DOHH2 (cell line): ENCODE measurements at regions not wholly inside any gene's neighbourhood (a gene's known extent, or its start where the extent isn't known, plus 50 kb on each side); places are given as distances from the start of the nearest gene placed in this dataset.

Source experiments
- H3F3A ChIP-seq: fragments of 200-600 bp; sonication (generic), shearing (Covaris generic); 2 replicates; pipeline ENCODE4 v1.6.0; 2016; ENCODE audit warnings: antibody characterized with exemption, mild to moderate bottlenecking; ENCODE audit not compliant: control insufficient read depth, insufficient read depth
- H3K27ac ChIP-seq: fragments of 200-600 bp; sonication (generic); 2 replicates; pipeline ENCODE4 v1.5.1; 2014; ENCODE audit warnings: low read depth, mild to moderate bottlenecking, low read length, moderate library complexity
- H3K27me3 ChIP-seq: fragments of 200-600 bp; sonication (generic); 2 replicates; pipeline ENCODE4 v1.6.1; 2014; ENCODE audit warnings: mild to moderate bottlenecking, low read length, mixed read lengths; ENCODE audit not compliant: control insufficient read depth
- H3K36me3 ChIP-seq: fragments of 200-600 bp; sonication (generic); 2 replicates; pipeline ENCODE4 v1.6.1; 2014; ENCODE audit warnings: mild to moderate bottlenecking, low read length, moderate library complexity, mixed read lengths; ENCODE audit not compliant: control insufficient read depth
- H3K4me1 ChIP-seq: fragments of 200-600 bp; sonication (generic); 2 replicates; pipeline ENCODE4 v1.6.1; 2014; ENCODE audit warnings: mild to moderate bottlenecking, low read length, mixed read lengths; ENCODE audit not compliant: control insufficient read depth
- H3K4me2 ChIP-seq: fragments of 200-600 bp; sonication (generic); 2 replicates; pipeline ENCODE4 v1.6.0; 2014; ENCODE audit warnings: mild to moderate bottlenecking, low read length, moderate library complexity
- H3K4me3 ChIP-seq: fragments of 200-600 bp; sonication (generic); 2 replicates; pipeline ENCODE4 v1.5.1; 2014; ENCODE audit warnings: mild to moderate bottlenecking, low read length, mixed read lengths
- H3K79me2 ChIP-seq: fragments of 200-600 bp; sonication (generic); 2 replicates; pipeline ENCODE4 v1.6.1; 2014; ENCODE audit warnings: mild to moderate bottlenecking, low read length, mixed read lengths; ENCODE audit not compliant: control insufficient read depth
- H3K9me2 ChIP-seq: fragments of 200-600 bp; sonication (generic); replicated peaks from 2 replicates; pipeline ENCODE4 v1.6.1; 2014; ENCODE audit warnings: mild to moderate bottlenecking, low read length, mixed read lengths; ENCODE audit not compliant: control insufficient read depth
- H3K9me3 ChIP-seq: fragments of 200-600 bp; sonication (generic); 2 replicates; pipeline ENCODE4 v1.6.1; 2014; ENCODE audit warnings: antibody characterized with exemption, low read length, mixed read lengths; ENCODE audit not compliant: control insufficient read depth, insufficient read depth
- H4K20me1 ChIP-seq: fragments of 200-600 bp; sonication (generic); 2 replicates; pipeline ENCODE4 v1.6.0; 2014; ENCODE audit warnings: low read depth, mild to moderate bottlenecking, antibody characterized with exemption, low read length, moderate library complexity; ENCODE audit not compliant: control insufficient read depth, insufficient read depth
- CTCF ChIP-seq: fragments of 200-600 bp; sonication (generic); IDR thresholded peaks from one replicate; pipeline ENCODE4 v1.5.1; 2014; ENCODE audit warnings: antibody characterized with exemption, mild to moderate bottlenecking, low read depth, low read length; ENCODE audit not compliant: poor library complexity, severe bottlenecking
- EZH2phosphoT487 ChIP-seq: fragments of 200-600 bp; sonication (generic); IDR thresholded peaks from 2 replicates; pipeline ENCODE4 v1.6.1; 2017; ENCODE audit warnings: borderline replicate concordance, mild to moderate bottlenecking, antibody characterized with exemption, low read length, moderate library complexity, mixed read lengths

- H3K27ac ChIP-seq: no peak overlapping the region
- no peaks in the 10 kb centered on the region for H3K4me1 ChIP-seq
- H3F3A ChIP-seq: no peaks in the 10 kb centered on the region
- H3K9me3 ChIP-seq: no peaks in the 10 kb centered on the region
- H3K4me2 ChIP-seq: no peak overlapping the region
- H3K27me3 ChIP-seq: no peaks in the 10 kb centered on the region
- no peak overlapping the region for H3K4me3 ChIP-seq
- no peaks in the 10 kb centered on the region for H3K9me2 ChIP-seq
- H4K20me1 ChIP-seq: no peaks in the 10 kb centered on the region
- no peaks in the 10 kb centered on the region for H3K36me3 ChIP-seq
- H3K79me2 ChIP-seq: no peaks in the 10 kb centered on the region
- TF ChIP-seq CTCF: no peak
- TF ChIP-seq EZH2phosphoT487: no peak
Observed at GRCh38 chr4:180805101-180805500, 1438.1 kb upstream of the TENM3 start.

- Histone ChIP-seq H3K4me1 (no peaks in the 10 kb centered on the region), H3K27ac (no peak overlapping the region), H3K79me2 (no peaks in the 10 kb centered on the region), H4K20me1 (no peaks in the 10 kb centered on the region), H3K36me3 (no peaks in the 10 kb centered on the region), H3K4me3 (no peak overlapping the region), H3F3A (no peaks in the 10 kb centered on the region), H3K9me3 (no peaks in the 10 kb centered on the region), H3K9me2 (no peaks in the 10 kb centered on the region), H3K4me2 (no peak overlapping the region), H3K27me3 (no peaks in the 10 kb centered on the region)
- no peak for TF ChIP-seq CTCF
Observed at GRCh38 chr4:180808862-180809261, 1434.3 kb upstream of the TENM3 start.

- H3K36me3 ChIP-seq: no peaks in the 10 kb centered on the region
- H4K20me1 ChIP-seq: no peaks in the 10 kb centered on the region
- TF ChIP-seq EZH2phosphoT487 (no peak), CTCF (no peak)
Observed at GRCh38 chr4:180809439-180809838, 1433.8 kb upstream of the TENM3 start.

GRCh38 chr4:180810581-180810980, 1432.6 kb upstream of the TENM3 start:
- Histone ChIP-seq H3K9me3 (no peaks in the 10 kb centered on the region), H3K36me3 (no peaks in the 10 kb centered on the region), H3K9me2 (no peaks in the 10 kb centered on the region), H3K4me3 (no peak overlapping the region), H3K27me3 (no peaks in the 10 kb centered on the region), H3K4me2 (no peak overlapping the region), H3K4me1 (no peaks in the 10 kb centered on the region), H3F3A (no peaks in the 10 kb centered on the region), H3K79me2 (no peaks in the 10 kb centered on the region), H4K20me1 (no peaks in the 10 kb centered on the region), H3K27ac (no peak overlapping the region)
- TF ChIP-seq CTCF: no peak

More at GRCh38 chr4:180809439-180809838, 1433.8 kb upstream of the TENM3 start:
- no peak overlapping the region for H3K27ac ChIP-seq
- H3K9me2 ChIP-seq: no peaks in the 10 kb centered on the region
- no peak overlapping the region for H3K4me2 ChIP-seq
- H3K9me3 ChIP-seq: no peaks in the 10 kb centered on the region
- H3K4me3 ChIP-seq: no peak overlapping the region
- no peaks in the 10 kb centered on the region for H3F3A ChIP-seq
- H3K79me2 ChIP-seq: no peaks in the 10 kb centered on the region
- no peaks in the 10 kb centered on the region for H3K4me1 ChIP-seq
- no peaks in the 10 kb centered on the region for H3K27me3 ChIP-seq
